Mesenchymal stem cell (in vitro differentiated cells and primary cell): ENCODE measurements at regions not wholly inside any gene's neighbourhood (a gene's known extent, or its start where the extent isn't known, plus 50 kb on each side); places are given as distances from the start of the nearest gene placed in this dataset.

Source experiments
- DNase-seq: peaks from one replicate; pipeline ENCODE4 v3.0.0-alpha.2; 2013
- H2AFZ ChIP-seq: one replicate; pipeline ENCODE4 v1.6.1; 2013; ENCODE audit warnings: low read depth, mild to moderate bottlenecking, control low read depth, inconsistent platforms, low read length, moderate library complexity
- H2AK5ac ChIP-seq: 2 replicates; pipeline ENCODE4 v1.6.1; 2013; ENCODE audit warnings: low read length, moderate library complexity, mild to moderate bottlenecking, inconsistent platforms; ENCODE audit not compliant: severe bottlenecking
- H2BK120ac ChIP-seq: one replicate; pipeline ENCODE4 v1.6.1; 2013; ENCODE audit warnings: low read depth, mild to moderate bottlenecking, inconsistent platforms, low read length, moderate library complexity
- H2BK12ac ChIP-seq, 2 experiments: one replicate each; pipeline ENCODE4 v1.6.1; 2013; ENCODE audit warnings: inconsistent platforms in 2 of 2, low read length in 2 of 2, mild to moderate bottlenecking in 2 of 2, moderate library complexity in 2 of 2, control low read depth in 1 of 2
- H2BK15ac ChIP-seq: one replicate; pipeline ENCODE4 v1.6.1; 2013; ENCODE audit warnings: mild to moderate bottlenecking, low read depth, inconsistent platforms; ENCODE audit not compliant: poor library complexity, severe bottlenecking
- H2BK5ac ChIP-seq: 2 replicates; pipeline ENCODE4 v1.6.1; 2013; ENCODE audit warnings: low read depth, mild to moderate bottlenecking, low read length, control low read depth, inconsistent platforms; ENCODE audit not compliant: poor library complexity, severe bottlenecking
- H3K14ac ChIP-seq, 2 experiments: one replicate each; pipeline ENCODE4 v1.6.1; 2013; ENCODE audit warnings: inconsistent platforms in 2 of 2, low read length in 2 of 2, control low read depth in 1 of 2, mild to moderate bottlenecking in 1 of 2, moderate library complexity in 1 of 2
- H3K18ac ChIP-seq, 2 experiments: one replicate each; pipeline ENCODE4 v1.6.1; 2013; ENCODE audit warnings: inconsistent platforms in 2 of 2, low read length in 2 of 2, control low read depth in 1 of 2, low read depth in 1 of 2, mild to moderate bottlenecking in 1 of 2
- H3K23ac ChIP-seq, 2 experiments: one replicate each; pipeline ENCODE4 v1.6.1; 2013; ENCODE audit warnings: inconsistent platforms in 2 of 2, low read length in 2 of 2, mild to moderate bottlenecking in 2 of 2, moderate library complexity in 2 of 2, control low read depth in 1 of 2
- H3K27ac ChIP-seq: 2 replicates; pipeline ENCODE4 v1.5.1; 2013; ENCODE audit warnings: mild to moderate bottlenecking, moderate library complexity, low read length, control low read depth, inconsistent platforms; ENCODE audit not compliant: poor library complexity, severe bottlenecking
- H3K27me3 ChIP-seq, 2 experiments: 2 replicates each; pipeline versions ENCODE4 v1.6.1 to v1.7.0; 2013; ENCODE audit warnings: low read length in 2 of 2, mild to moderate bottlenecking in 2 of 2, moderate library complexity in 2 of 2, control low read depth in 1 of 2, inconsistent platforms in 1 of 2; ENCODE audit not compliant: control insufficient read depth in 1 of 2, insufficient read depth in 1 of 2
- H3K36me3 ChIP-seq, 2 experiments: 2 replicates each; pipeline versions ENCODE4 v1.6.1 to v1.7.0; 2013; ENCODE audit warnings: low read length in 2 of 2, control low read depth in 1 of 2, inconsistent platforms in 1 of 2, low read depth in 1 of 2, mild to moderate bottlenecking in 1 of 2; ENCODE audit not compliant: insufficient read depth in 2 of 2, control insufficient read depth in 1 of 2
- H3K4ac ChIP-seq, 2 experiments: one replicate each; pipeline ENCODE4 v1.6.1; 2013; ENCODE audit warnings: inconsistent platforms in 2 of 2, low read length in 2 of 2, mild to moderate bottlenecking in 2 of 2, moderate library complexity in 2 of 2, control low read depth in 1 of 2, low read depth in 1 of 2
- H3K4me1 ChIP-seq: 2 replicates; pipeline ENCODE4 v1.6.1; 2013; ENCODE audit warnings: low read depth, low read length, control low read depth; ENCODE audit not compliant: control insufficient read depth, insufficient read depth
- H3K4me2 ChIP-seq: 2 replicates; pipeline ENCODE4 v1.6.1; 2013; ENCODE audit warnings: low read length, mild to moderate bottlenecking, inconsistent platforms; ENCODE audit not compliant: poor library complexity, severe bottlenecking
- H3K4me3 ChIP-seq, 2 experiments: 2 replicates each; pipeline versions ENCODE4 v1.5.1 to v1.7.0; 2013; ENCODE audit warnings: low read length in 2 of 2, mild to moderate bottlenecking in 2 of 2, control low read depth in 1 of 2, low read depth in 1 of 2; ENCODE audit not compliant: insufficient read depth in 1 of 2
- H3K79me1 ChIP-seq: replicated peaks from 2 replicates; pipeline ENCODE4 v1.6.1; 2013; ENCODE audit warnings: mild to moderate bottlenecking, control low read depth, low read length, inconsistent platforms; ENCODE audit not compliant: poor library complexity, severe bottlenecking
- H3K9ac ChIP-seq: 2 replicates; pipeline ENCODE4 v1.7.0; 2013; ENCODE audit warnings: mild to moderate bottlenecking, low read length, moderate library complexity
- H3K9me3 ChIP-seq: 2 replicates; pipeline ENCODE4 v1.7.0; 2013; ENCODE audit warnings: mild to moderate bottlenecking, low read length; ENCODE audit not compliant: control insufficient read depth
- H4K8ac ChIP-seq: one replicate; pipeline ENCODE4 v1.6.1; 2013; ENCODE audit warnings: inconsistent platforms, mild to moderate bottlenecking, low read length, moderate library complexity
- H4K91ac ChIP-seq: one replicate; pipeline ENCODE4 v1.6.1; 2013; ENCODE audit warnings: mild to moderate bottlenecking, low read length, inconsistent platforms
- WGBS: methylation state at CpG from one replicate; pipeline ENCODE4 v1.1.7; 2013; ENCODE audit warnings: mixed read lengths; 5-methylcytosine and 5-hydroxymethylcytosine counted together

DNA sequence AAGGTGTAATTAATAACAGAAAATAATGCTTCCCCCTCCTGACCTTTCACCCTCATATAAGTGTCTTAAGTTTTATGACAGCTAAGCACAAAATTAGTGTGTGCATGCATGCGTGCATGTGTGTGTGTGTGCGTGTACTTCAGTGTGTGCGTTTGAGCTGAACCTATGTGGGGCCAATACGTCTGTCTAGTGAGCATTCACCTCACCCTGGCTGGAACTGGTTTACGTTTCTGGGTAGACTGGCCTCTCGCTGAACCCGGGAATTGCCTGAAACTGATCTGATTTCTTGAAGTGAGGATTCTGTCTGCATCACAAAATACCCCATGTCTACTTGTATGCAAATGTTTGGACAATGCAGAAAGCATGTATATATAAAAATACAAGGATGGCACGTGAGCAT, 68.2 kb upstream of the TBX3 start:
- no peaks in the 10 kb centered on the region for H3K4me1 ChIP-seq
- WGBS = 86% methylated on average over 7 of the region's 8 CpGs

DNA sequence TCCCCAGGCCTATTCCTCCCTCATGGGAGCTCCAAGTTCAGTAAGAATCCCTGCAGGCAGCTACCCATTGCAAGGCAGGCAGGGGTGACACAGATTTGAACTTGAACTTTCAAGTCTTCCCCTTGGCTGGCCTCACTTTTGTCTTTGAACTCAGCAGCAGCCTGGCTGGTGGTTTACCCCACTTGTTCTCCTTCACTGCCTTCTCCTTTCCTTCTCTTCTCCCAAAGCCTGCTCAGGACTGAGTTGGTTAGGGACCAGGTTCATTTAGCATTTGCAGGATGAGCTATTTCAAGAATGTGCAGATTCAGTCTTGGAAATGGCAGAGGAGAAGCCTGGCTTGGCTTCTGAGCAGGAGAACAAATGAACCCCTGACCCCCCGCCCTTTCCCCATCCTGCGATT, 67.7 kb upstream of the TBX3 start:
- H3K18ac ChIP-seq = peak overlapping the region; percentile 7 to 9

More for the DNA sequence above, 68.2 kb upstream of the TBX3 start:
- Histone ChIP-seq H3K9me3 (no peaks in the 10 kb centered on the region), H3K79me1 (no peaks in the 10 kb centered on the region), H3K4me3 (no peak overlapping the region), H3K27ac (no peak overlapping the region), H3K14ac (no peak overlapping the region), H3K27me3 (no peaks in the 10 kb centered on the region), H2BK120ac (no peak overlapping the region), H3K9ac (no peak overlapping the region), H2AFZ (no peak overlapping the region), H4K8ac (no peak overlapping the region), H4K91ac (no peak overlapping the region), H2BK5ac (no peak overlapping the region), H2BK15ac (no peak overlapping the region), H3K18ac (no peak overlapping the region), H2AK5ac (no peak overlapping the region), H3K4ac (no peak overlapping the region), H3K36me3 (no peaks in the 10 kb centered on the region), H3K4me2 (no peak overlapping the region), H2BK12ac (no peak overlapping the region), H3K23ac (no peak overlapping the region)
- DNase-seq = no peak

DNA sequence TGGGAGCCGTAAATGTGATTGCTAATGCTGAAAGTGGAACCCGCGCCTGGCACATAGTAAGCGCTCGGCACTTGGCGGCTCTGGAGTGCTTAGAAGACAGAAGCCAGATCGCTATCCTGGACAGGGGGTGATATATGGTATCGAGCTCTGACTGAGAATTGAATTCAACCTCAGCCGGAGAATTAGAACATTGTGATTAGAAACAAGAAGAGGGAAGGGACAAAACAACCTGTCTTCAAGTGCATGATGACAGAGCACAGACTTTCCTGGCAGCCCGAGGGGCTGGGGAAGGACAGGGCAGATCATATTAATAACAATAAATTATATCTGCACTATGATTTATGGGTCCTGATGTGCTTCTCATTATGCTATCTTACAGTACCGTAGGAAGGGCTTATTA, 66.9 kb upstream of the TBX3 start:
- no peak overlapping the region for H2AFZ ChIP-seq
- no peaks in the 10 kb centered on the region for H3K4me1 ChIP-seq
- no peaks in the 10 kb centered on the region for H3K36me3 ChIP-seq
- H2BK5ac ChIP-seq = no peak overlapping the region
- H4K91ac ChIP-seq = no peak overlapping the region
- no peak overlapping the region for H2BK12ac ChIP-seq
- H3K4me2 ChIP-seq = no peak overlapping the region
- H3K27ac ChIP-seq = no peak overlapping the region
- H3K18ac ChIP-seq = no peak overlapping the region
- no peaks in the 10 kb centered on the region for H3K27me3 ChIP-seq
- no peak overlapping the region for H4K8ac ChIP-seq
- no peak overlapping the region for H3K9ac ChIP-seq
- H3K23ac ChIP-seq = no peak overlapping the region
- no peak overlapping the region for H2BK15ac ChIP-seq
- H2BK120ac ChIP-seq = no peak overlapping the region
- H2AK5ac ChIP-seq = no peak overlapping the region
- H3K4ac ChIP-seq = no peak overlapping the region
- no peaks in the 10 kb centered on the region for H3K79me1 ChIP-seq
- H3K9me3 ChIP-seq = no peaks in the 10 kb centered on the region
- DNase-seq = no peak
- WGBS = 88% methylated on average over 10 of the region's 11 CpGs
- no peak overlapping the region for H3K14ac ChIP-seq
- no peak overlapping the region for H3K4me3 ChIP-seq

More for the DNA sequence above, 67.7 kb upstream of the TBX3 start:
- Histone ChIP-seq H3K4ac (no peak overlapping the region), H4K8ac (no peak overlapping the region), H2AK5ac (no peak overlapping the region), H3K9me3 (no peaks in the 10 kb centered on the region), H3K79me1 (no peaks in the 10 kb centered on the region), H3K27me3 (no peaks in the 10 kb centered on the region), H3K4me2 (no peak overlapping the region), H2BK5ac (no peak overlapping the region), H2BK12ac (no peak overlapping the region), H3K27ac (no peak overlapping the region), H3K36me3 (no peaks in the 10 kb centered on the region), H4K91ac (no peak overlapping the region), H3K4me3 (no peak overlapping the region), H3K9ac (no peak overlapping the region), H2BK15ac (no peak overlapping the region), H3K4me1 (no peaks in the 10 kb centered on the region), H2BK120ac (no peak overlapping the region), H3K23ac (no peak overlapping the region), H2AFZ (no peak overlapping the region), H3K14ac (no peak overlapping the region)
- no peak for DNase-seq
- WGBS = 89% methylated on average over 1 of the region's 2 CpGs

DNA sequence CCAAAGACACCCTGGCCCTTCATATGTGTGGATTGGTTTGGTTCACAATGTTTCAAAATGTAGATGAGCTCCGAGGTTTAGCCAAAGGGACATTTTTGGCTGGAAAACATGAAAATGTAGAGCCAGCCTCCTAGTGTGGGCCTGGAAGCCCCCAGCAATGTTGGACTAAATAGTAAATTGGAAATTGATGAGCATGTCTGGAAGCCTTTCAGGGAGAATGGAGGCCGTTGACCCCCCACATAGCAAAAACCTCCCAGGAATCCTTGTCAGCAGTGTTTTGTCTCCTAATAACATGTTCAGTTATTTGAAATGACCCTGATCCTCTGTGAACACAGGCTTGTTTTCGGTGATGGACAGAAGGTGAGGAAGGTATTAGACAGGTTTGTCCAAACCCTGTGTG, 65.1 kb upstream of the TBX3 start:
- Histone ChIP-seq H3K27ac (no peak overlapping the region), H2BK5ac (no peak overlapping the region), H2BK120ac (no peak overlapping the region), H4K91ac (no peak overlapping the region), H3K23ac (no peak overlapping the region), H3K9ac (no peak overlapping the region), H3K4me2 (no peak overlapping the region), H2AFZ (no peak overlapping the region), H3K9me3 (no peaks in the 10 kb centered on the region), H3K4ac (no peak overlapping the region), H2AK5ac (no peak overlapping the region), H3K4me3 (no peak overlapping the region), H2BK12ac (no peak overlapping the region), H3K27me3 (no peaks in the 10 kb centered on the region), H3K36me3 (no peaks in the 10 kb centered on the region), H3K14ac (no peak overlapping the region), H2BK15ac (no peak overlapping the region), H3K79me1 (no peaks in the 10 kb centered on the region), H3K18ac (no peak overlapping the region), H3K4me1 (no peaks in the 10 kb centered on the region), H4K8ac (no peak overlapping the region)
- WGBS = 75% methylated on average over 3 of the region's 3 CpGs
- DNase-seq = no peak
